ENCODE measurements at regions not wholly inside any gene's neighbourhood (a gene's known extent, or its start where the extent isn't known, plus 50 kb on each side); places are given as distances from the start of the nearest gene placed in this dataset.

DNA sequence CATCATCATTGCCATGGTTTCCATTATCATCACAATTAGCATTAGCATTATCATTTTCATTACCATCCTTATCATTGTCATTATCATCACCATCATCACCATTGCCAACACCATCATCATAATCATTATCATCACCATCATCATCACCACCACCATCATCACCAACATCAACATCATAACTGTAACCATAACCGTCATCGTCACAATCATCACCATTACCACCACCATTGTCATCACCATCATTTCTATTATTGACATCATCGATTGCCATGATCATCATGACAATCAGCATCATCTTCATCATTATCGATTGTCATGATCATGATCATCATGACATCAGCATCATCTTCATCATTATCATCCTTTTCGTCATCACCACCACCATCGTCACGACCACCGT lies 88.9 kb upstream of the MSX1 start:
- SMC1A ChIA-PET (ENCODE audit: uncharacterized antibody, unreplicated experiment), result no interaction called here
- DNase-seq (ENCODE audit: low read depth, low spot score), result no peak
- Histone ChIP-seq H4K20me1 (ENCODE audit: control insufficient read depth, insufficient read depth) (no peaks in the 10 kb centered on the region), H3K9me3 (replicated peaks; ENCODE audit: control insufficient read depth, insufficient read depth, low read length) (no peaks in the 10 kb centered on the region), H3K4me2 (ENCODE audit: control insufficient read depth, insufficient read depth) (no peak overlapping the region), H2AFZ (ENCODE audit: control insufficient read depth, low read depth, low read length) (no peak overlapping the region), H3K27me3 (replicated peaks in 1 of 2; ENCODE audit: control insufficient read depth in 2 of 2, insufficient read depth in 2 of 2, low read length in 1 of 2) (no peaks in the 10 kb centered on the region), H3K36me3 (ENCODE audit: control insufficient read depth in 2 of 2, insufficient read depth in 2 of 2, low read length in 1 of 2) (no peaks in the 10 kb centered on the region), H3K9ac (ENCODE audit: control insufficient read depth, insufficient read depth, low read length) (no peak overlapping the region), H3K79me2 (ENCODE audit: control insufficient read depth, insufficient read depth, low read length) (no peaks in the 10 kb centered on the region), H3K4me1 (ENCODE audit: control insufficient read depth, insufficient read depth, low read length) (no peaks in the 10 kb centered on the region), H3K4me3 (no peak overlapping the region), H3K27ac (ENCODE audit: control insufficient read depth, insufficient read depth) (no peak overlapping the region)
- BruUV-seq (replicated peaks), result no TSS peak
- WGBS (ENCODE audit: insufficient coverage, insufficient replicate concordance, low lambda C conversion rate, missing lambda C conversion rate), result 85% methylated on average over 8 of the region's 8 CpGs
- in situ Hi-C loops (cut with MboI) (no loop called here), intact Hi-C loops (cut with micrococcal nuclease; ENCODE audit: unreplicated experiment) (no loop called here)
- TF ChIP-seq MTA3 (IDR thresholded peaks at IDR 0.05; ENCODE audit: borderline replicate concordance, low read length), result no peak
- TF ChIP-seq POLR2A (IDR thresholded peaks at IDR 0.05; ENCODE audit: low read depth, low read length), result no peak
- no peak for TF ChIP-seq MEF2B (IDR thresholded peaks at IDR 0.05; ENCODE audit: partially characterized antibody, poor library complexity, severe bottlenecking)
- TF ChIP-seq DPF2 (IDR thresholded peaks at IDR 0.05), result no peak
- TF ChIP-seq, protein P1, sequence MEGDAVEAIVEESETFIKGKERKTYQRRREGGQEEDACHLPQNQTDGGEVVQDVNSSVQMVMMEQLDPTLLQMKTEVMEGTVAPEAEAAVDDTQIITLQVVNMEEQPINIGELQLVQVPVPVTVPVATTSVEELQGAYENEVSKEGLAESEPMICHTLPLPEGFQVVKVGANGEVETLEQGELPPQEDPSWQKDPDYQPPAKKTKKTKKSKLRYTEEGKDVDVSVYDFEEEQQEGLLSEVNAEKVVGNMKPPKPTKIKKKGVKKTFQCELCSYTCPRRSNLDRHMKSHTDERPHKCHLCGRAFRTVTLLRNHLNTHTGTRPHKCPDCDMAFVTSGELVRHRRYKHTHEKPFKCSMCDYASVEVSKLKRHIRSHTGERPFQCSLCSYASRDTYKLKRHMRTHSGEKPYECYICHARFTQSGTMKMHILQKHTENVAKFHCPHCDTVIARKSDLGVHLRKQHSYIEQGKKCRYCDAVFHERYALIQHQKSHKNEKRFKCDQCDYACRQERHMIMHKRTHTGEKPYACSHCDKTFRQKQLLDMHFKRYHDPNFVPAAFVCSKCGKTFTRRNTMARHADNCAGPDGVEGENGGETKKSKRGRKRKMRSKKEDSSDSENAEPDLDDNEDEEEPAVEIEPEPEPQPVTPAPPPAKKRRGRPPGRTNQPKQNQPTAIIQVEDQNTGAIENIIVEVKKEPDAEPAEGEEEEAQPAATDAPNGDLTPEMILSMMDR (IDR thresholded peaks at IDR 0.05 in 2 of 3, conservative IDR thresholded peaks at IDR 0.05 in 1 of 3; ENCODE audit: control insufficient read depth in 2 of 3, extremely low read depth in 1 of 3, insufficient read depth in 1 of 3, low read depth in 3 of 3, low read length in 3 of 3), result no peak
- TF ChIP-seq, protein P2, sequence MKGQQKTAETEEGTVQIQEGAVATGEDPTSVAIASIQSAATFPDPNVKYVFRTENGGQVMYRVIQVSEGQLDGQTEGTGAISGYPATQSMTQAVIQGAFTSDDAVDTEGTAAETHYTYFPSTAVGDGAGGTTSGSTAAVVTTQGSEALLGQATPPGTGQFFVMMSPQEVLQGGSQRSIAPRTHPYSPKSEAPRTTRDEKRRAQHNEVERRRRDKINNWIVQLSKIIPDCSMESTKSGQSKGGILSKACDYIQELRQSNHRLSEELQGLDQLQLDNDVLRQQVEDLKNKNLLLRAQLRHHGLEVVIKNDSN (IDR thresholded peaks at IDR 0.05; ENCODE audit: borderline replicate concordance, extremely low read length, insufficient read depth, low read depth, low read length), result no peak
- ATAC-seq, result no peak
- CTCF ChIA-PET, result no interaction called here
- FAIRE-seq, result peak; percentile 31
- POLR2A ChIA-PET, result no interaction called here
- RAD21 ChIA-PET (ENCODE audit: unreplicated experiment), result no interaction called here

All from GM12878 (cell line).